ENCODE measurements at regions not wholly inside any gene's neighbourhood (a gene's known extent, or its start where the extent isn't known, plus 50 kb on each side); places are given as distances from the start of the nearest gene placed in this dataset.

GRCh38 chr11:44467413-44467812 is 98.0 kb upstream of the CD82 start:
- H3K9me3 ChIP-seq (ENCODE audit: low read depth, low read length, poor library complexity, severe bottlenecking), result peaks cover 13% of the 10 kb centered on the region
- CTCF ChIA-PET, result no interaction called here
- H3K4me3 ChIP-seq (ENCODE audit: low read depth, low read length, poor library complexity, severe bottlenecking), result no peak overlapping the region
- intact Hi-C loops (cut with micrococcal nuclease; ENCODE audit: unreplicated experiment), result no loop called here
- DNase-seq (ENCODE audit: low spot score), result no peak
- H3K27ac ChIP-seq (ENCODE audit: low read depth, low read length, poor library complexity, severe bottlenecking), result no peak overlapping the region
- no TSS peak for BruUV-seq (replicated peaks)
- no peaks in the 10 kb centered on the region for H3K36me3 ChIP-seq (ENCODE audit: insufficient read depth, low read length, poor library complexity, severe bottlenecking)
- H3K27me3 ChIP-seq (replicated peaks; ENCODE audit: insufficient read depth, low read depth, low read length, poor library complexity), result no peaks in the 10 kb centered on the region
- TF ChIP-seq EZH2 (IDR thresholded peaks at IDR 0.05; ENCODE audit: borderline replicate concordance, low read depth, low read length, poor library complexity, severe bottlenecking) (no peak), CTCF (conservative IDR thresholded peaks at IDR 0.05; ENCODE audit: low read depth, low read length) (no peak)
- H3K4me1 ChIP-seq (ENCODE audit: insufficient read depth, low read length, poor library complexity, severe bottlenecking), result no peaks in the 10 kb centered on the region
- POLR2A ChIA-PET (ENCODE audit: low non-redundant PET), result no interaction called here

GRCh38 chr11:44467931-44468330 is 97.5 kb upstream of the CD82 start:
- BruUV-seq (replicated peaks), result no TSS peak
- Histone ChIP-seq H3K27ac (ENCODE audit: low read depth, low read length, poor library complexity, severe bottlenecking) (no peak overlapping the region), H3K4me1 (ENCODE audit: insufficient read depth, low read length, poor library complexity, severe bottlenecking) (no peaks in the 10 kb centered on the region), H3K9me3 (ENCODE audit: low read depth, low read length, poor library complexity, severe bottlenecking) (peaks cover 13% of the 10 kb centered on the region), H3K27me3 (replicated peaks; ENCODE audit: insufficient read depth, low read depth, low read length, poor library complexity) (no peaks in the 10 kb centered on the region), H3K36me3 (ENCODE audit: insufficient read depth, low read length, poor library complexity, severe bottlenecking) (no peaks in the 10 kb centered on the region), H3K4me3 (ENCODE audit: low read depth, low read length, poor library complexity, severe bottlenecking) (no peak overlapping the region)
- TF ChIP-seq EZH2 (IDR thresholded peaks at IDR 0.05; ENCODE audit: borderline replicate concordance, low read depth, low read length, poor library complexity, severe bottlenecking) (no peak), CTCF (conservative IDR thresholded peaks at IDR 0.05; ENCODE audit: low read depth, low read length) (no peak)
- no peak for DNase-seq (ENCODE audit: low spot score)
- ChIA-PET POLR2A (ENCODE audit: low non-redundant PET) (interaction anchor here (0.6 kb wide), 1 partner anchor 176 kb away, joined by 3 read pairs; no protein-coding TSS in a partner anchor), CTCF (no interaction called here)
- intact Hi-C loops (cut with micrococcal nuclease; ENCODE audit: unreplicated experiment), result no loop called here

GRCh38 chr11:44468345-44468988 is 97.0 kb upstream of the CD82 start:
- TF ChIP-seq CTCF (conservative IDR thresholded peaks at IDR 0.05; ENCODE audit: low read depth, low read length), result no peak
- no peak for TF ChIP-seq EZH2 (IDR thresholded peaks at IDR 0.05; ENCODE audit: borderline replicate concordance, low read depth, low read length, poor library complexity, severe bottlenecking)
- H3K27me3 ChIP-seq (replicated peaks; ENCODE audit: insufficient read depth, low read depth, low read length, poor library complexity), result no peaks in the 10 kb centered on the region
- H3K4me3 ChIP-seq (ENCODE audit: low read depth, low read length, poor library complexity, severe bottlenecking), result no peak overlapping the region
- H3K9me3 ChIP-seq (ENCODE audit: low read depth, low read length, poor library complexity, severe bottlenecking), result peaks cover 13% of the 10 kb centered on the region
- DNase-seq (ENCODE audit: low spot score), result no peak
- H3K27ac ChIP-seq (ENCODE audit: low read depth, low read length, poor library complexity, severe bottlenecking), result no peak overlapping the region
- BruUV-seq (replicated peaks), result no TSS peak
- H3K4me1 ChIP-seq (ENCODE audit: insufficient read depth, low read length, poor library complexity, severe bottlenecking), result no peaks in the 10 kb centered on the region
- CTCF ChIA-PET, result no interaction called here
- intact Hi-C loops (cut with micrococcal nuclease; ENCODE audit: unreplicated experiment), result no loop called here
- H3K36me3 ChIP-seq (ENCODE audit: insufficient read depth, low read length, poor library complexity, severe bottlenecking), result no peaks in the 10 kb centered on the region
- POLR2A ChIA-PET (ENCODE audit: low non-redundant PET), result interaction anchor here (0.6 kb wide), 1 partner anchor 177 kb away, joined by 3 read pairs; no protein-coding TSS in a partner anchor
